HG03280 (cell line): ENCODE measurements at regions not wholly inside any gene's neighbourhood (a gene's known extent, or its start where the extent isn't known, plus 50 kb on each side); places are given as distances from the start of the nearest gene placed in this dataset.
"Not testable (repeated sequence)": the region's sequence is repeated elsewhere in the genome, so short reads cannot be mapped to it uniquely, and the experiment has no call there.

Experiments used
- ATAC-seq: cut with Tn5 transposase; IDR thresholded peaks from one replicate; pipeline ENCODE4 v1.9.1; 2021; ENCODE audit warnings: mild to moderate bottlenecking, moderate library complexity; ENCODE audit not compliant: unreplicated experiment

GRCh38 chr15:38930851-38931572, 366.4 kb upstream of the RASGRP1 start:
- ATAC-seq = no peak

- no peak for ATAC-seq
These were observed 376.9 kb upstream of the RASGRP1 start for GRCh38 chr15:38941399-38941953.

- no peak for ATAC-seq
These were observed 379.9 kb upstream of the RASGRP1 start for GRCh38 chr15:38944536-38944935.

GRCh38 chr15:38945551-38946298, 381.1 kb upstream of the RASGRP1 start:
- no peak for ATAC-seq

GRCh38 chr15:38954090-38954489, 389.5 kb upstream of the RASGRP1 start:
- ATAC-seq = no peak

GRCh38 chr15:38961456-38961855, 396.8 kb upstream of the RASGRP1 start:
- no peak for ATAC-seq

GRCh38 chr15:38961931-38962330, 397.3 kb upstream of the RASGRP1 start:
- ATAC-seq = no peak

- no peak for ATAC-seq
These were observed 408.2 kb upstream of the RASGRP1 start for GRCh38 chr15:38972831-38973230.

GRCh38 chr15:38975282-38975990, 410.8 kb upstream of the RASGRP1 start:
- no peak for ATAC-seq

GRCh38 chr15:38991126-38991525, 426.5 kb upstream of the RASGRP1 start:
- no peak for ATAC-seq

- no peak for ATAC-seq
These were observed 427.1 kb upstream of the RASGRP1 start for GRCh38 chr15:38991701-38992100.

- no peak for ATAC-seq
These were observed 427.9 kb upstream of the RASGRP1 start for GRCh38 chr15:38992506-38992905.

- ATAC-seq = no peak
These were observed 428.3 kb upstream of the RASGRP1 start for GRCh38 chr15:38992930-38993329.

- ATAC-seq = no peak
These were observed 429.7 kb upstream of the RASGRP1 start for GRCh38 chr15:38994310-38994709.

GRCh38 chr15:38996111-38996631, 431.6 kb upstream of the RASGRP1 start:
- no peak for ATAC-seq

GRCh38 chr15:38997841-38998240, 433.2 kb upstream of the RASGRP1 start:
- no peak for ATAC-seq

- ATAC-seq = no peak
These were observed 435.6 kb upstream of the RASGRP1 start for GRCh38 chr15:39000008-39000734.

GRCh38 chr15:39009740-39010139, 445.1 kb upstream of the RASGRP1 start:
- no peak for ATAC-seq

GRCh38 chr15:39011066-39011465, 446.5 kb upstream of the RASGRP1 start:
- not testable (repeated sequence) for ATAC-seq

- no peak for ATAC-seq
These were observed 448.6 kb upstream of the RASGRP1 start for GRCh38 chr15:39013262-39013661.

- ATAC-seq = no peak
These were observed 450.1 kb upstream of the RASGRP1 start for GRCh38 chr15:39014682-39015081.
